HepG2 (cell line): ENCODE measurements at regions not wholly inside any gene's neighbourhood (a gene's known extent, or its start where the extent isn't known, plus 50 kb on each side); places are given as distances from the start of the nearest gene placed in this dataset.

ENCODE experiments used
- ATAC-seq: fragments of 200-7000 bp; cut with Tn5 transposase; 3 replicates; pipeline ENCODE4 v1.9.1; 2020; ENCODE audit warnings: mild to moderate bottlenecking, moderate library complexity
- BruUV-seq: library from RNA; stranded (reverse); fragments of 400-500 nt; replicated peaks from 2 replicates; lab custom pipeline; 2021; lab: Mats Ljungman, UMichigan
- CTCF ChIA-PET: fragments of 300-600 bp; formaldehyde crosslinking; extraction: SDS; loops from one replicate; lab custom pipeline; 2021; ENCODE audit warnings: low total read pairs, inconsistent platforms, low intra/inter-chr PET ratio; lab: Yijun Ruan, JAX
- POLR2A ChIA-PET: fragments of 350-600 bp; sonication (Branson Sonifier 250); formaldehyde crosslinking; loops from one replicate; lab custom pipeline; 2020; ENCODE audit warnings: antibody characterized with exemption, inconsistent platforms; lab: Yijun Ruan, JAX
- DNase-seq: peaks from one replicate; pipeline ENCODE4 v3.0.0-alpha.2; 2015; ENCODE audit warnings: low spot score
- FAIRE-seq: peaks from 3 replicates; lab custom pipeline; 2011; peaks lifted over from hg19 to GRCh38; lab: Jason Lieb, UNC
- H2AFZ ChIP-seq: one replicate; pipeline ENCODE4 v1.6.1; 2011; ENCODE audit warnings: low read length, inconsistent platforms
- H3K27ac ChIP-seq: fragments of 300-600 bp; 3 replicates; pipeline ENCODE4 v1.8.0; 2011; ENCODE audit warnings: mixed run types, mild to moderate bottlenecking, mixed read lengths, low read length, inconsistent platforms; ENCODE audit not compliant: insufficient read depth; ENCODE audit errors: extremely low read length
- H3K27me3 ChIP-seq, 2 experiments: fragments of 200-600 bp in 1 of 2; 2 replicates in 1 of 2; 3 replicates in 1 of 2; pipeline versions ENCODE4 v1.6.0 to v1.8.0; 2011; ENCODE audit warnings: low read length in 2 of 2, mild to moderate bottlenecking in 2 of 2, moderate library complexity in 2 of 2, inconsistent platforms in 1 of 2; ENCODE audit not compliant: insufficient read depth in 2 of 2, control insufficient read depth in 1 of 2
- H3K36me3 ChIP-seq, 2 experiments: fragments of 200-600 bp in 1 of 2; replicated peaks in 1 of 2; 2 replicates in 1 of 2; 3 replicates in 1 of 2; pipeline versions ENCODE4 v1.5.1 to v1.8.0; 2011; ENCODE audit warnings: low read length in 2 of 2, inconsistent platforms in 1 of 2; ENCODE audit not compliant: insufficient read depth in 2 of 2, control insufficient read depth in 1 of 2
- H3K4me1 ChIP-seq: 2 replicates; pipeline ENCODE4 v1.5.1; 2012; ENCODE audit warnings: low read length, inconsistent platforms; ENCODE audit not compliant: insufficient read depth
- H3K4me2 ChIP-seq: 2 replicates; pipeline ENCODE4 v1.6.0; 2011; ENCODE audit warnings: low read depth, low read length, inconsistent platforms
- H3K4me3 ChIP-seq, 3 experiments: fragments of 200-600 bp in 1 of 3; sonication (generic), shearing (Covaris generic) in 1 of 3; replicated peaks in 1 of 3; 2 replicates each; pipeline ENCODE4 v1.5.1; 2011 to 2016; ENCODE audit warnings: low read length in 3 of 3, inconsistent platforms in 2 of 3, low read depth in 2 of 3, mild to moderate bottlenecking in 2 of 3, control low read depth in 1 of 3, mixed read lengths in 1 of 3; ENCODE audit not compliant: insufficient read depth in 1 of 3
- H3K79me2 ChIP-seq: one replicate; pipeline ENCODE4 v1.6.1; 2011; ENCODE audit warnings: low read length, inconsistent platforms; ENCODE audit not compliant: insufficient read depth
- H3K9ac ChIP-seq: 2 replicates; pipeline ENCODE4 v1.6.0; 2011; ENCODE audit warnings: mild to moderate bottlenecking, low read depth, low read length, inconsistent platforms; ENCODE audit not compliant: insufficient read depth
- H3K9me3 ChIP-seq: 2 replicates; pipeline ENCODE4 v1.5.1; 2012; ENCODE audit warnings: mild to moderate bottlenecking, low read length
- H4K20me1 ChIP-seq: 2 replicates; pipeline ENCODE4 v1.6.0; 2011; ENCODE audit warnings: inconsistent platforms, mild to moderate bottlenecking, low read length, moderate library complexity; ENCODE audit not compliant: insufficient read depth
- CEBPB ChIP-seq: IDR thresholded peaks from 2 replicates; pipeline ENCODE4 v1.6.1; 2011; ENCODE audit warnings: low read depth, low read length, improper control_type of control experiment, borderline replicate concordance
- EP300 ChIP-seq, 3 experiments: sonication (generic) in 1 of 3; formaldehyde crosslinking in 1 of 3; IDR thresholded peaks; 2 replicates each; pipeline versions ENCODE4 v1.5.1 to v1.6.1; 2011 to 2020; ENCODE audit warnings: low read depth in 2 of 3, low read length in 2 of 3, borderline replicate concordance in 1 of 3, improper control_type of control experiment in 1 of 3, mild to moderate bottlenecking in 1 of 3, missing genetic modification reagents in 1 of 3, moderate library complexity in 1 of 3
- GFI1 ChIP-seq: sonication (generic); formaldehyde crosslinking; IDR thresholded peaks from 2 replicates; pipeline ENCODE4 v1.5.0; 2020; ENCODE audit warnings: missing genetic modification reagents, mild to moderate bottlenecking, borderline replicate concordance
- TCF7L2 ChIP-seq: IDR thresholded peaks from 2 replicates; pipeline ENCODE4 v1.6.1; 2011; ENCODE audit warnings: mild to moderate bottlenecking, low read depth, low read length, moderate library complexity
- ZBTB7B ChIP-seq: sonication (generic); formaldehyde crosslinking; IDR thresholded peaks from 2 replicates; pipeline ENCODE4 v1.4.0; 2020; ENCODE audit warnings: missing genetic modification reagents
- ZHX2 ChIP-seq, 2 experiments: sonication (generic) in 1 of 2; formaldehyde crosslinking in 1 of 2; IDR thresholded peaks; 2 replicates each; pipeline versions ENCODE4 v1.6.1 to v1.9.0; 2014 to 2022; ENCODE audit warnings: antibody characterized with exemption in 1 of 2, borderline replicate concordance in 1 of 2, inconsistent platforms in 1 of 2, low read depth in 1 of 2, missing genetic modification reagents in 1 of 2
- ZNF207 ChIP-seq: fragments of 450-650 bp; IDR thresholded peaks from 2 replicates; pipeline ENCODE4 v1.6.1; 2016; ENCODE audit warnings: antibody characterized with exemption, borderline replicate concordance
- in situ Hi-C: cut with HindIII; loops from 2 replicates; pipeline ENCODE4 v1.10.0; 2017; ENCODE audit warnings: low pct_unique_long_range_greater_than_20kb; ENCODE audit not compliant: extremely low pct_ligation_motif_present
- intact Hi-C: fragments of 100-400 bp; cut with micrococcal nuclease; formaldehyde crosslinking; loops from one replicate; pipeline ENCODE4 v1.10.0; 2022; ENCODE audit not compliant: unreplicated experiment
- TF ChIP-seq, protein P1 (sequence below): IDR thresholded peaks from 2 replicates; pipeline ENCODE4 v1.6.1; 2012; ENCODE audit warnings: inconsistent platforms

GRCh38 chr2:235183786-235184185, 232.0 kb downstream of the SH3BP4 start:
- no peak for FAIRE-seq
- no peak for DNase-seq
- in situ Hi-C loops (no loop called here), intact Hi-C loops (no loop called here)
- no peak overlapping the region for H3K9ac ChIP-seq
- no peaks in the 10 kb centered on the region for H3K36me3 ChIP-seq
- H3K4me3 ChIP-seq: no peak overlapping the region
- POLR2A ChIA-PET: no interaction called here
- TF ChIP-seq EP300 (IDR thresholded peaks at IDR 0.05; ENCODE audit: low read depth in 2 of 2, low read length in 2 of 2) (no peak), EP300 (CRISPR knock-in tag; IDR thresholded peaks at IDR 0.05; ENCODE audit: borderline replicate concordance) (no peak), ZHX2 (IDR thresholded peaks at IDR 0.05; ENCODE audit: low read depth) (no peak), ZHX2 (CRISPR knock-in tag; IDR thresholded peaks at IDR 0.05; ENCODE audit: borderline replicate concordance) (no peak), ZNF207 (no peak), TCF7L2 (no peak), CEBPB (no peak), GFI1 (no peak), ZBTB7B (CRISPR knock-in tag) (no peak)
- TF ChIP-seq, protein P1, sequence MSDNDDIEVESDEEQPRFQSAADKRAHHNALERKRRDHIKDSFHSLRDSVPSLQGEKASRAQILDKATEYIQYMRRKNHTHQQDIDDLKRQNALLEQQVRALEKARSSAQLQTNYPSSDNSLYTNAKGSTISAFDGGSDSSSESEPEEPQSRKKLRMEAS: no peak
- CTCF ChIA-PET: no interaction called here
- BruUV-seq: no TSS peak
- no peak overlapping the region for H3K4me2 ChIP-seq
- H4K20me1 ChIP-seq: no peaks in the 10 kb centered on the region
- no peaks in the 10 kb centered on the region for H3K79me2 ChIP-seq
- no peak overlapping the region for H2AFZ ChIP-seq
- H3K4me1 ChIP-seq: no peaks in the 10 kb centered on the region
- peaks cover 0 to 21% of the 10 kb centered on the region in 2 experiments; a peak in 3 of 5 replicates for H3K27me3 ChIP-seq
- no peak for ATAC-seq
- no peaks in the 10 kb centered on the region for H3K9me3 ChIP-seq
- no peak overlapping the region for H3K27ac ChIP-seq
